ENCODE measurements at regions not wholly inside any gene's neighbourhood (a gene's known extent, or its start where the extent isn't known, plus 50 kb on each side); places are given as distances from the start of the nearest gene placed in this dataset.
A peak's percentile ranks its signal among the peaks of the same experiment; 100 is the strongest.

- no peak for ATAC-seq
Observed at GRCh38 chr10:107889105-107889504, 724.6 kb upstream of the SORCS1 start.

GRCh38 chr10:107880185-107880584 lies 715.7 kb upstream of the SORCS1 start:
- ATAC-seq = no peak

- no peak for ATAC-seq
Observed at GRCh38 chr10:107873007-107873406, 708.5 kb upstream of the SORCS1 start.

GRCh38 chr10:107865691-107866090 lies 701.2 kb upstream of the SORCS1 start:
- ATAC-seq = no peak

- no peak for ATAC-seq
Observed at GRCh38 chr10:107859065-107859464, 694.6 kb upstream of the SORCS1 start.

- ATAC-seq = no peak
Observed at GRCh38 chr10:107856047-107856315, 691.5 kb upstream of the SORCS1 start.

- no peak for ATAC-seq
Observed at GRCh38 chr10:107855301-107856046, 691.0 kb upstream of the SORCS1 start.

GRCh38 chr10:107848726-107849360 lies 684.3 kb upstream of the SORCS1 start:
- ATAC-seq = no peak

GRCh38 chr10:107847620-107848019 lies 683.1 kb upstream of the SORCS1 start:
- ATAC-seq = no peak

GRCh38 chr10:107834706-107835105 lies 670.2 kb upstream of the SORCS1 start:
- ATAC-seq = no peak

- ATAC-seq = no peak
Observed at GRCh38 chr10:107831772-107832171, 667.3 kb upstream of the SORCS1 start.

- no peak for ATAC-seq
Observed at GRCh38 chr10:107829161-107829560, 664.7 kb upstream of the SORCS1 start.

GRCh38 chr10:107826171-107826570 lies 661.7 kb upstream of the SORCS1 start:
- ATAC-seq = no peak

- ATAC-seq = peak; percentile 47
Observed at GRCh38 chr10:107814865-107815487, 650.5 kb upstream of the SORCS1 start.

- ATAC-seq = no peak
Observed at GRCh38 chr10:107813451-107814162, 649.1 kb upstream of the SORCS1 start.

- no peak for ATAC-seq
Observed at GRCh38 chr10:107809889-107810288, 645.4 kb upstream of the SORCS1 start.

GRCh38 chr10:107807836-107808235 lies 643.3 kb upstream of the SORCS1 start:
- ATAC-seq = no peak

- no peak for ATAC-seq
Observed at GRCh38 chr10:107806026-107806425, 641.5 kb upstream of the SORCS1 start.

- ATAC-seq = no peak
Observed at GRCh38 chr10:107803546-107803945, 639.0 kb upstream of the SORCS1 start.

GRCh38 chr10:107800061-107800460 lies 635.6 kb upstream of the SORCS1 start:
- ATAC-seq = no peak

- ATAC-seq = no peak
Observed at GRCh38 chr10:107790271-107790670, 625.8 kb upstream of the SORCS1 start.

- no peak for ATAC-seq
Observed at GRCh38 chr10:107771066-107771465, 606.6 kb upstream of the SORCS1 start.

- no peak for ATAC-seq
Observed at GRCh38 chr10:107767185-107767584, 602.7 kb upstream of the SORCS1 start.

- ATAC-seq = no peak
Observed at GRCh38 chr10:107754814-107755213, 590.3 kb upstream of the SORCS1 start.
